IMR-90 (cell line): ENCODE measurements at regions not wholly inside any gene's neighbourhood (a gene's known extent, or its start where the extent isn't known, plus 50 kb on each side); places are given as distances from the start of the nearest gene placed in this dataset.

Experiments
- ATAC-seq: fragments of 200-7000 bp; cut with Tn5 transposase; 2 replicates; pipeline ENCODE4 v1.9.1; 2020; ENCODE audit warnings: low read depth, mild to moderate bottlenecking, moderate library complexity
- BruUV-seq: library from RNA; stranded (reverse); fragments of 400-500 nt; replicated peaks from 2 replicates; lab custom pipeline; 2021; lab: Mats Ljungman, UMichigan
- CTCF ChIA-PET: fragments of 300-600 bp; formaldehyde crosslinking; extraction: SDS; loops from one replicate; lab custom pipeline; 2021; ENCODE audit warnings: antibody characterized with exemption; lab: Yijun Ruan, JAX
- POLR2A ChIA-PET: fragments of 300-600 bp; sonication (Branson Sonifier 250); formaldehyde crosslinking; loops from one replicate; lab custom pipeline; 2022; ENCODE audit warnings: antibody characterized with exemption; ENCODE audit not compliant: unreplicated experiment; lab: Charles Lee
- DNase-seq: peaks from one replicate; pipeline ENCODE4 v3.0.0; 2013
- H2AFZ ChIP-seq: replicated peaks from 2 replicates; pipeline ENCODE3; 2013; ENCODE audit warnings: low read length, mild to moderate bottlenecking; ENCODE audit not compliant: poor library complexity
- H2AK5ac ChIP-seq: 2 replicates; pipeline ENCODE4 v1.6.1; 2013; ENCODE audit warnings: low read depth, low read length, inconsistent platforms
- H2AK9ac ChIP-seq: replicated peaks from 2 replicates; pipeline ENCODE3; 2013; ENCODE audit warnings: mild to moderate bottlenecking, low read depth, low read length, moderate library complexity; ENCODE audit not compliant: poor library complexity
- H2BK120ac ChIP-seq: 2 replicates; pipeline ENCODE4 v1.6.1; 2013; ENCODE audit warnings: low read depth, low read length, inconsistent platforms
- H2BK15ac ChIP-seq: 3 replicates; pipeline ENCODE4 v1.6.1; 2013; ENCODE audit warnings: low read depth, low read length, inconsistent platforms
- H2BK20ac ChIP-seq: 2 replicates; pipeline ENCODE4 v1.6.1; 2013; ENCODE audit warnings: low read depth, mild to moderate bottlenecking, inconsistent platforms, low read length, moderate library complexity
- H2BK5ac ChIP-seq: 2 replicates; pipeline ENCODE4 v1.6.1; 2013; ENCODE audit warnings: mild to moderate bottlenecking, low read depth, low read length, inconsistent platforms; ENCODE audit not compliant: poor library complexity, severe bottlenecking
- H3K14ac ChIP-seq: replicated peaks from 2 replicates; pipeline ENCODE4 v1.6.1; 2013; ENCODE audit warnings: low read depth, low read length, inconsistent platforms
- H3K18ac ChIP-seq: 2 replicates; pipeline ENCODE4 v1.6.1; 2013; ENCODE audit warnings: low read depth, low read length, control low read depth
- H3K23ac ChIP-seq: 2 replicates; pipeline ENCODE4 v1.6.1; 2013; ENCODE audit warnings: low read depth, low read length, inconsistent platforms
- H3K27ac ChIP-seq: 2 replicates; pipeline ENCODE4 v1.5.1; 2013; ENCODE audit warnings: mild to moderate bottlenecking, control low read depth, low read length; ENCODE audit not compliant: insufficient read depth
- H3K27me3 ChIP-seq: 2 replicates; pipeline ENCODE4 v1.6.1; 2013; ENCODE audit warnings: low read length; ENCODE audit not compliant: control insufficient read depth, insufficient read depth
- H3K36me3 ChIP-seq: 2 replicates; pipeline ENCODE4 v1.6.1; 2013; ENCODE audit warnings: low read length, mixed read lengths; ENCODE audit not compliant: control insufficient read depth, insufficient read depth
- H3K4ac ChIP-seq: 2 replicates; pipeline ENCODE4 v1.6.1; 2013; ENCODE audit warnings: low read depth, low read length, inconsistent platforms
- H3K4me1 ChIP-seq: 2 replicates; pipeline ENCODE4 v1.6.1; 2013; ENCODE audit warnings: low read length, mixed read lengths; ENCODE audit not compliant: control insufficient read depth, insufficient read depth
- H3K4me2 ChIP-seq: 2 replicates; pipeline ENCODE4 v1.6.1; 2013; ENCODE audit warnings: low read depth, mild to moderate bottlenecking, control low read depth, low read length, moderate library complexity
- H3K4me3 ChIP-seq: 2 replicates; pipeline ENCODE4 v1.5.1; 2013; ENCODE audit warnings: low read depth, mild to moderate bottlenecking, control low read depth, low read length, moderate library complexity; ENCODE audit not compliant: insufficient read depth
- H3K56ac ChIP-seq: 2 replicates; pipeline ENCODE4 v1.6.1; 2013; ENCODE audit warnings: low read length, inconsistent platforms; ENCODE audit not compliant: insufficient read depth; ENCODE audit errors: extremely low read depth
- H3K79me1 ChIP-seq, 2 experiments: 2 replicates each; pipeline ENCODE4 v1.6.1; 2013; ENCODE audit warnings: low read length in 2 of 2, inconsistent platforms in 1 of 2, low read depth in 1 of 2
- H3K9ac ChIP-seq: 2 replicates; pipeline ENCODE4 v1.6.1; 2013; ENCODE audit warnings: low read depth, low read length, control low read depth
- H3K9me1 ChIP-seq: 2 replicates; pipeline ENCODE4 v1.6.1; 2013; ENCODE audit warnings: low read length, inconsistent platforms; ENCODE audit not compliant: insufficient read depth
- H3K9me3 ChIP-seq: 2 replicates; pipeline ENCODE4 v1.6.1; 2013; ENCODE audit warnings: low read length; ENCODE audit not compliant: control insufficient read depth, insufficient read depth
- H4K20me1 ChIP-seq: 2 replicates; pipeline ENCODE4 v1.6.1; 2013; ENCODE audit warnings: low read length, inconsistent platforms; ENCODE audit not compliant: insufficient read depth
- H4K5ac ChIP-seq: 2 replicates; pipeline ENCODE4 v1.6.1; 2013; ENCODE audit warnings: mild to moderate bottlenecking, low read depth, low read length, control low read depth
- H4K8ac ChIP-seq, 2 experiments: 2 replicates each; pipeline ENCODE4 v1.6.1; 2013; ENCODE audit warnings: low read depth in 2 of 2, low read length in 2 of 2, control low read depth in 1 of 2, inconsistent platforms in 1 of 2
- H4K91ac ChIP-seq: 2 replicates; pipeline ENCODE4 v1.6.1; 2013; ENCODE audit warnings: low read depth, low read length, inconsistent platforms; ENCODE audit not compliant: insufficient read depth
- CEBPB ChIP-seq: IDR thresholded peaks from 2 replicates; pipeline ENCODE4 v1.6.1; 2012; ENCODE audit warnings: low read depth, low read length, improper control_type of control experiment
- CHD1 ChIP-seq: IDR thresholded peaks from 2 replicates; pipeline ENCODE4 v1.6.1; 2012; ENCODE audit warnings: low read depth, low read length, improper control_type of control experiment
- FOS ChIP-seq: fragments of 150-350 bp; IDR thresholded peaks from 2 replicates; pipeline ENCODE4 v1.6.1; 2016; ENCODE audit warnings: low read depth, low read length
- MAFK ChIP-seq: IDR thresholded peaks from 2 replicates; pipeline ENCODE4 v1.6.1; 2012; ENCODE audit warnings: low read depth, low read length, improper control_type of control experiment
- MAZ ChIP-seq: IDR thresholded peaks from 2 replicates; pipeline ENCODE4 v1.6.1; 2012; ENCODE audit warnings: low read depth, mild to moderate bottlenecking, low read length, improper control_type of control experiment, moderate library complexity, borderline replicate concordance
- MXI1 ChIP-seq: IDR thresholded peaks from 2 replicates; pipeline ENCODE4 v1.6.1; 2012; ENCODE audit warnings: low read depth, mild to moderate bottlenecking, low read length, moderate library complexity, borderline replicate concordance
- POLR2A ChIP-seq: IDR thresholded peaks from 2 replicates; pipeline ENCODE4 v1.6.1; 2012; ENCODE audit warnings: mild to moderate bottlenecking, low read depth, low read length
- RCOR1 ChIP-seq: IDR thresholded peaks from 2 replicates; pipeline ENCODE4 v1.6.1; 2012; ENCODE audit warnings: mild to moderate bottlenecking, low read length, improper control_type of control experiment; ENCODE audit not compliant: insufficient replicate concordance
- USF2 ChIP-seq: fragments of 150-350 bp; IDR thresholded peaks from 2 replicates; pipeline ENCODE4 v1.6.1; 2017; ENCODE audit warnings: mild to moderate bottlenecking, antibody characterized with exemption, low read length, low read depth
- WGBS, 2 experiments: methylation state at CpG; one replicate each; pipeline versions ENCODE4 v1.1.5 to v1.1.7; 2013; ENCODE audit warnings: missing lambda C conversion rate in 2 of 2; ENCODE audit not compliant: insufficient read length in 1 of 2; ENCODE audit errors: extremely low coverage in 2 of 2; 5-methylcytosine and 5-hydroxymethylcytosine counted together
- dilution Hi-C: fragments of 300-500 bp; cut with HindIII; formaldehyde crosslinking; loops from one replicate; pipeline ENCODE4 v1.14.3; 2018; ENCODE audit warnings: low sequenced_read_pairs; ENCODE audit not compliant: unreplicated experiment
- in situ Hi-C: fragments of 300-500 bp; cut with MboI; formaldehyde crosslinking; loops from 3 replicates; pipeline ENCODE4 v1.14.3; 2019; ENCODE audit warnings: low sequenced_read_pairs, inconsistent platforms, mixed read lengths
- intact Hi-C: fragments of 100-400 bp; cut with micrococcal nuclease; formaldehyde crosslinking; loops from 2 replicates; pipeline ENCODE4 v1.10.0; 2022

GRCh38 chr3:36633060-36633459 is 131.3 kb downstream of the DCLK3 start:
- no peak overlapping the region for H2BK15ac ChIP-seq
- no peak overlapping the region for H4K8ac ChIP-seq
- no peak overlapping the region for H3K56ac ChIP-seq
- no peaks in the 10 kb centered on the region for H3K79me1 ChIP-seq
- ATAC-seq (no peak), DNase-seq (no peak)
- no peaks in the 10 kb centered on the region for H4K20me1 ChIP-seq
- no peak overlapping the region for H2AK5ac ChIP-seq
- H3K9ac ChIP-seq: no peak overlapping the region
- BruUV-seq: no TSS peak
- H3K4me2 ChIP-seq: no peak overlapping the region
- TF ChIP-seq USF2 (no peak), RCOR1 (no peak), FOS (no peak), POLR2A (no peak), MAFK (no peak), CHD1 (no peak), MAZ (no peak), CEBPB (peak; percentile 83), MXI1 (no peak)
- WGBS, 2 experiments: no CpG with 5 or more reads among the region's 5 CpGs
- H3K4me1 ChIP-seq: no peaks in the 10 kb centered on the region
- no peaks in the 10 kb centered on the region for H3K9me3 ChIP-seq
- H2BK5ac ChIP-seq: no peak overlapping the region
- peaks cover 2% of the 10 kb centered on the region; the same call in 1 of the 2 replicates for H3K27me3 ChIP-seq
- H3K4me3 ChIP-seq: no peak overlapping the region
- H3K9me1 ChIP-seq: no peaks in the 10 kb centered on the region
- H2BK20ac ChIP-seq: no peak overlapping the region
- no peak overlapping the region for H4K5ac ChIP-seq
- no peak overlapping the region for H4K91ac ChIP-seq
- H2AFZ ChIP-seq: no peak overlapping the region
- H3K23ac ChIP-seq: no peak overlapping the region
- no peaks in the 10 kb centered on the region for H3K36me3 ChIP-seq
- ChIA-PET CTCF (interaction anchor here (0.5 to 0.6 kb wide), 2 partner anchors 21 to 916 kb away, joined by 5 to 6 read pairs; no protein-coding TSS in a partner anchor), POLR2A (no interaction called here)
- H3K14ac ChIP-seq: no peak overlapping the region
- no peak overlapping the region for H2BK120ac ChIP-seq
- no peak overlapping the region for H3K4ac ChIP-seq
- no peak overlapping the region for H3K18ac ChIP-seq
- intact Hi-C loops (no loop called here), dilution Hi-C loops (no loop called here), in situ Hi-C loops (no loop called here)
- H2AK9ac ChIP-seq: no peak overlapping the region
- no peak overlapping the region for H3K27ac ChIP-seq
